Panc1 (cell line): ENCODE measurements at regions not wholly inside any gene's neighbourhood (a gene's known extent, or its start where the extent isn't known, plus 50 kb on each side); places are given as distances from the start of the nearest gene placed in this dataset.

Experiments
- ATAC-seq: fragments of 200-7000 bp; cut with Tn5 transposase; 2 replicates; pipeline ENCODE4 v1.9.1; 2020; ENCODE audit warnings: mild to moderate bottlenecking, moderate library complexity
- BruUV-seq: library from RNA; stranded (reverse); fragments of 400-500 nt; replicated peaks from 2 replicates; lab custom pipeline; 2021; lab: Mats Ljungman, UMichigan
- CTCF ChIA-PET: fragments of 300-600 bp; sonication (Branson Sonifier 250); formaldehyde crosslinking; loops from one replicate; lab custom pipeline; 2022; ENCODE audit warnings: antibody characterized with exemption; lab: Charles Lee
- POLR2A ChIA-PET: fragments of 300-600 bp; sonication (Branson Sonifier 250); formaldehyde crosslinking; loops from one replicate; lab custom pipeline; 2022; ENCODE audit warnings: antibody characterized with exemption; lab: Charles Lee
- DNase-seq: peaks from one replicate; pipeline ENCODE4 v3.0.0-alpha.2; 2010; ENCODE audit warnings: low read depth, low spot score
- H3K27ac ChIP-seq: 2 replicates; pipeline ENCODE4 v1.5.1; 2011; ENCODE audit warnings: mild to moderate bottlenecking, low read length, inconsistent platforms
- H3K27me3 ChIP-seq: fragments of 200-500 bp; sonication (Bioruptor generic); 2 replicates; pipeline ENCODE4 v1.6.0; 2014; ENCODE audit warnings: low read length, inconsistent platforms; ENCODE audit not compliant: control insufficient read depth, insufficient read depth
- H3K36me3 ChIP-seq: fragments of 200-500 bp; sonication (Bioruptor generic); 2 replicates; pipeline ENCODE4 v1.5.1; 2014; ENCODE audit warnings: inconsistent platforms, mild to moderate bottlenecking, low read length, moderate library complexity; ENCODE audit not compliant: control insufficient read depth, insufficient read depth
- H3K4me1 ChIP-seq: 2 replicates; pipeline ENCODE4 v1.5.1; 2011; ENCODE audit warnings: inconsistent platforms, mild to moderate bottlenecking, low read length, moderate library complexity; ENCODE audit not compliant: control insufficient read depth, insufficient read depth
- H3K4me3 ChIP-seq, 2 experiments: 2 replicates each; pipeline ENCODE4 v1.5.1; 2011 to 2012; ENCODE audit warnings: low read depth in 2 of 2, low read length in 2 of 2, mild to moderate bottlenecking in 2 of 2, inconsistent platforms in 1 of 2, moderate library complexity in 1 of 2
- H3K9me3 ChIP-seq: fragments of 200-500 bp; sonication (Bioruptor generic); 2 replicates; pipeline ENCODE4 v1.5.1; 2014; ENCODE audit warnings: low read depth, mild to moderate bottlenecking, inconsistent platforms, low read length, moderate library complexity; ENCODE audit not compliant: control insufficient read depth, insufficient read depth
- CTCF ChIP-seq: fragments of 450-650 bp; IDR thresholded peaks from 2 replicates; pipeline ENCODE4 v1.5.1; 2017; ENCODE audit warnings: mild to moderate bottlenecking
- POLR2AphosphoS5 ChIP-seq: IDR thresholded peaks from 2 replicates; pipeline ENCODE4 v1.6.1; 2012; ENCODE audit warnings: mild to moderate bottlenecking, low read depth, low read length, moderate library complexity
- REST ChIP-seq, 2 experiments: IDR thresholded peaks; 2 replicates each; pipeline ENCODE4 v1.6.1; 2011 to 2012; ENCODE audit warnings: low read depth in 2 of 2, control low read depth in 1 of 2, low read length in 1 of 2, mild to moderate bottlenecking in 1 of 2, moderate library complexity in 1 of 2; ENCODE audit not compliant: insufficient read depth in 1 of 2
- SIN3A ChIP-seq: IDR thresholded peaks from 2 replicates; pipeline ENCODE4 v1.6.1; 2012; ENCODE audit warnings: low read depth, mild to moderate bottlenecking, low read length, moderate library complexity, borderline replicate concordance; ENCODE audit not compliant: insufficient read depth
- TCF7L2 ChIP-seq: IDR thresholded peaks from 2 replicates; pipeline ENCODE4 v1.6.1; 2011; ENCODE audit warnings: mild to moderate bottlenecking, low read depth, low read length, inconsistent platforms
- in situ Hi-C: cut with HindIII; loops from 2 replicates; pipeline ENCODE4 v1.10.0; 2016; ENCODE audit warnings: low sequenced_read_pairs, low pct_unique_long_range_greater_than_20kb
- intact Hi-C: fragments of 100-400 bp; cut with micrococcal nuclease; formaldehyde crosslinking; loops from one replicate; pipeline ENCODE4 v1.10.0; 2022; ENCODE audit not compliant: unreplicated experiment

GRCh38 chr6:48990739-48991138 is 472.3 kb downstream of the MMUT start:
- Histone ChIP-seq H3K4me3 (no peak overlapping the region), H3K27me3 (no peaks in the 10 kb centered on the region), H3K36me3 (no peaks in the 10 kb centered on the region), H3K4me1 (no peaks in the 10 kb centered on the region), H3K27ac (no peak overlapping the region), H3K9me3 (no peaks in the 10 kb centered on the region; the same call in 1 of the 2 replicates)
- no TSS peak for BruUV-seq
- TF ChIP-seq CTCF (no peak), TCF7L2 (no peak), REST (IDR thresholded peaks at IDR 0.05; ENCODE audit: insufficient read depth in 1 of 2, low read depth in 2 of 2, low read length in 1 of 2) (no peak), POLR2AphosphoS5 (no peak), SIN3A (no peak)
- intact Hi-C loops (no loop called here), in situ Hi-C loops (no loop called here)
- DNase-seq (no peak), ATAC-seq (no peak)
- ChIA-PET POLR2A (no interaction called here), CTCF (no interaction called here)

- no peaks in the 10 kb centered on the region; the same call in 1 of the 2 replicates for H3K9me3 ChIP-seq
- POLR2A ChIA-PET, result no interaction called here
- no peak overlapping the region for H3K4me3 ChIP-seq
- ATAC-seq (no peak), DNase-seq (no peak)
- H3K27ac ChIP-seq, result no peak overlapping the region
- in situ Hi-C loops, result no loop called here
- intact Hi-C loops, result no loop called here
- no peaks in the 10 kb centered on the region for H3K36me3 ChIP-seq
- CTCF ChIA-PET, result no interaction called here
- TF ChIP-seq REST (IDR thresholded peaks at IDR 0.05; ENCODE audit: insufficient read depth in 1 of 2, low read depth in 2 of 2, low read length in 1 of 2) (no peak), SIN3A (no peak), POLR2AphosphoS5 (no peak), CTCF (no peak), TCF7L2 (no peak)
- no peaks in the 10 kb centered on the region for H3K4me1 ChIP-seq
- H3K27me3 ChIP-seq, result no peaks in the 10 kb centered on the region
- BruUV-seq, result no TSS peak
These were observed 476.2 kb downstream of the MMUT start for GRCh38 chr6:48986845-48987244.
